ENCODE measurements at regions not wholly inside any gene's neighbourhood (a gene's known extent, or its start where the extent isn't known, plus 50 kb on each side); places are given as distances from the start of the nearest gene placed in this dataset.

GRCh38 chr6:1202201-1202600 is 109.7 kb upstream of the FOXQ1 start:
- Histone ChIP-seq H2AFZ (ENCODE audit: control insufficient read depth, low read depth, low read length) (no peak overlapping the region), H3K79me2 (ENCODE audit: control insufficient read depth, insufficient read depth, low read length) (no peaks in the 10 kb centered on the region), H3K27me3 (replicated peaks in 1 of 2; ENCODE audit: control insufficient read depth in 2 of 2, insufficient read depth in 2 of 2, low read length in 1 of 2) (peaks cover 0 to 2% of the 10 kb centered on the region in 2 experiments; a peak in 2 of 4 replicates), H4K20me1 (ENCODE audit: control insufficient read depth, insufficient read depth) (no peaks in the 10 kb centered on the region), H3K36me3 (ENCODE audit: control insufficient read depth in 2 of 2, insufficient read depth in 2 of 2, low read length in 1 of 2) (no peaks in the 10 kb centered on the region), H3K4me2 (ENCODE audit: control insufficient read depth, insufficient read depth) (no peak overlapping the region), H3K4me1 (ENCODE audit: control insufficient read depth, insufficient read depth, low read length) (no peaks in the 10 kb centered on the region), H3K9me3 (replicated peaks; ENCODE audit: control insufficient read depth, insufficient read depth, low read length) (no peaks in the 10 kb centered on the region), H3K27ac (ENCODE audit: control insufficient read depth, insufficient read depth) (no peak overlapping the region), H3K9ac (ENCODE audit: control insufficient read depth, insufficient read depth, low read length) (no peak overlapping the region), H3K4me3 (no peak overlapping the region)
- 5% methylated on average over 7 of the region's 7 CpGs for WGBS (ENCODE audit: insufficient coverage, insufficient replicate concordance, low lambda C conversion rate, missing lambda C conversion rate)
- ChIA-PET CTCF (interaction anchor here (0.6 kb wide), 1 partner anchor 1034 kb away, joined by 3 read pairs; no protein-coding TSS in a partner anchor), SMC1A (ENCODE audit: uncharacterized antibody, unreplicated experiment) (no interaction called here), RAD21 (ENCODE audit: unreplicated experiment) (no interaction called here), POLR2A (no interaction called here)
- intact Hi-C loops (cut with micrococcal nuclease; ENCODE audit: unreplicated experiment) (no loop called here), in situ Hi-C loops (cut with MboI) (no loop called here)
- BruUV-seq (replicated peaks) = no TSS peak
- DNase-seq (ENCODE audit: low read depth, low spot score) (no peak), ATAC-seq (no peak), FAIRE-seq (no peak)
- TF ChIP-seq BCL11A (IDR thresholded peaks at IDR 0.05; ENCODE audit: low read depth, low read length) (no peak), HDAC6 (IDR thresholded peaks at IDR 0.05; ENCODE audit: unreplicated experiment) (no peak), ZNF217 (IDR thresholded peaks at IDR 0.05) (no peak), RCOR1 (conservative IDR thresholded peaks at IDR 0.05; ENCODE audit: low read depth, low read length) (no peak), SMC3 (IDR thresholded peaks at IDR 0.05; ENCODE audit: borderline replicate concordance, low read length) (no peak), FOXK2 (IDR thresholded peaks at IDR 0.05) (no peak), CHD4 (IDR thresholded peaks at IDR 0.05) (no peak), KDM1A (IDR thresholded peaks at IDR 0.05; ENCODE audit: borderline replicate concordance) (no peak)

- 21% methylated on average over 9 of the region's 9 CpGs for WGBS (ENCODE audit: insufficient coverage, insufficient replicate concordance, low lambda C conversion rate, missing lambda C conversion rate)
- Histone ChIP-seq H3K9ac (ENCODE audit: control insufficient read depth, insufficient read depth, low read length) (no peak overlapping the region), H3K27me3 (replicated peaks in 1 of 2; ENCODE audit: control insufficient read depth in 2 of 2, insufficient read depth in 2 of 2, low read length in 1 of 2) (peaks cover 0 to 2% of the 10 kb centered on the region in 2 experiments; a peak in 2 of 4 replicates), H3K4me3 (no peak overlapping the region), H2AFZ (ENCODE audit: control insufficient read depth, low read depth, low read length) (no peak overlapping the region), H3K4me1 (ENCODE audit: control insufficient read depth, insufficient read depth, low read length) (no peaks in the 10 kb centered on the region), H3K36me3 (ENCODE audit: control insufficient read depth in 2 of 2, insufficient read depth in 2 of 2, low read length in 1 of 2) (no peaks in the 10 kb centered on the region), H4K20me1 (ENCODE audit: control insufficient read depth, insufficient read depth) (no peaks in the 10 kb centered on the region), H3K79me2 (ENCODE audit: control insufficient read depth, insufficient read depth, low read length) (no peaks in the 10 kb centered on the region), H3K4me2 (ENCODE audit: control insufficient read depth, insufficient read depth) (no peak overlapping the region), H3K27ac (ENCODE audit: control insufficient read depth, insufficient read depth) (no peak overlapping the region), H3K9me3 (replicated peaks; ENCODE audit: control insufficient read depth, insufficient read depth, low read length) (no peaks in the 10 kb centered on the region)
- no peak for ATAC-seq
- TF ChIP-seq POU2F2 (IDR thresholded peaks at IDR 0.05; ENCODE audit: borderline replicate concordance, low read depth, low read length) (no peak), TBL1XR1 (IDR thresholded peaks at IDR 0.05; ENCODE audit: low read depth, low read length) (no peak), KLF5 (IDR thresholded peaks at IDR 0.05; ENCODE audit: partially characterized antibody) (no peak), SIX5 (IDR thresholded peaks at IDR 0.05; ENCODE audit: low read depth, low read length, severe bottlenecking) (no peak), BHLHE40 (IDR thresholded peaks at IDR 0.05; ENCODE audit: borderline replicate concordance in 1 of 2, low read depth in 2 of 2, low read length in 1 of 2) (no peak), CREM (IDR thresholded peaks at IDR 0.05; ENCODE audit: low read depth) (no peak), EED (IDR thresholded peaks at IDR 0.05; ENCODE audit: low read depth) (no peak), POLR2AphosphoS2 (IDR thresholded peaks at IDR 0.05; ENCODE audit: low read depth, low read length) (no peak), FOXK2 (IDR thresholded peaks at IDR 0.05) (no peak), BCL11A (IDR thresholded peaks at IDR 0.05; ENCODE audit: low read depth, low read length) (no peak), E4F1 (IDR thresholded peaks at IDR 0.05; ENCODE audit: borderline replicate concordance, partially characterized antibody) (no peak)
- RAD21 ChIA-PET (ENCODE audit: unreplicated experiment) = no interaction called here
- in situ Hi-C loops (cut with MboI) (no loop called here), intact Hi-C loops (cut with micrococcal nuclease; ENCODE audit: unreplicated experiment) (no loop called here)
- POLR2A ChIA-PET = no interaction called here
- no peak for FAIRE-seq
- SMC1A ChIA-PET (ENCODE audit: uncharacterized antibody, unreplicated experiment) = no interaction called here
- DNase-seq (ENCODE audit: low read depth, low spot score) = no peak
- CTCF ChIA-PET = interaction anchor here (0.6 to 0.7 kb wide), 2 partner anchors 48 to 1034 kb away, joined by 3 read pairs; no protein-coding TSS in a partner anchor
- BruUV-seq (replicated peaks) = no TSS peak
These were observed 110.2 kb upstream of the FOXQ1 start for GRCh38 chr6:1201547-1202200.

Measured in GM12878 (cell line).